ENCODE measurements at regions not wholly inside any gene's neighbourhood (a gene's known extent, or its start where the extent isn't known, plus 50 kb on each side); places are given as distances from the start of the nearest gene placed in this dataset.

- DNase-seq, result no peak
- intact Hi-C loops (cut with DNase I), result no loop called here
Measured at GRCh38 chr6:14858808-14859207, 387.1 kb upstream of the JARID2 start.

- intact Hi-C loops (cut with DNase I), result no loop called here
- DNase-seq, result no peak
Measured at GRCh38 chr6:14860774-14861173, 385.1 kb upstream of the JARID2 start.

- DNase-seq, result no peak
- intact Hi-C loops (cut with DNase I), result no loop called here
Measured at GRCh38 chr6:14861491-14861943, 384.4 kb upstream of the JARID2 start.

- intact Hi-C loops (cut with DNase I), result no loop called here
- DNase-seq, result no peak
Measured at GRCh38 chr6:14862845-14863244, 383.0 kb upstream of the JARID2 start.

DNA sequence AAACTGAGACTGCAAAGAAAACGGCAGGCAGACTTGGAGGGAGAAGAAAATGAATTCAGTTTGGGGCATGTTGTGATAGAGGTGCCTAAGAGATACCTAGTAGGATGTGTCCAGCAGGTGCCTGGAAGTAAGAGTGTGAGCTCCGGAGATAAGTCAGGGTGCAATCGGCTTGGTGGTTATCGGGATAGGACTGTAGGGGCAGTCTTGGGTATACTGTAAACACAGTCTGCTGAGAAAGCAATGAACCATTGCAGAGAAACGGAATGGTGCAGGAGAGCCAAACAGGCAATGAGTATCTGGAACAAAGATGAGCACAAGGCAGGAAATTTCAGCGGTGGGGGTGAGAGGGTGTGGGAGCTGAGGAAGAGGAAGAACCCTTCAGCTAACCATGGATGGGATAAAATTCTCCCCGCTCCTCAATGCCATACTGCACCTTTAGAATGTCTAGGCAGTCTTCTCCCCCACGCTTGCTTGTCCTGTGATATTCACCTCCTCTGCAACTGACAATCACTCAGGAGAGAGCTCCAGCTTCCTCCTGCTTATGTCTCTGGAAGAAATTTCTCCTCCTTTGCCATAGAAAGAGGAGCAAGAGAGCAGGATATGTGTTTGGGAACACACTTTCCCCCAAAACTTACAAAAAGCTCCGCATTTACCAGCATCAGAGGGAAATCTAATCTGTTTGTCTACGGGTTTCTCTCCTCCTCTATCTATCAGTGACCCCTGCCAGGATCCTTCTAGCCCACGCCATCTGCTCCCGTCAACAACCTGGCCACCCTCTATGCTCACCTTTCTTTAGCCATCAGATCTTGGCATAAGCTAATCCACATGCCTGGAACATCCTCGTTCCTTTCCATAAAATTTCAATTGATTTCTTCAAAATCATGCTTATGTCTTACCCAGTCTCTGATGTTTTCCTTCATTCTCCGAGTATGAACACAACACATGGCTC, 381.7 kb upstream of the JARID2 start:
- peak in 14 of 42 donors; percentile 5 to 64 (median 32) for DNase-seq
- intact Hi-C loops (cut with DNase I), result no loop called here

DNA sequence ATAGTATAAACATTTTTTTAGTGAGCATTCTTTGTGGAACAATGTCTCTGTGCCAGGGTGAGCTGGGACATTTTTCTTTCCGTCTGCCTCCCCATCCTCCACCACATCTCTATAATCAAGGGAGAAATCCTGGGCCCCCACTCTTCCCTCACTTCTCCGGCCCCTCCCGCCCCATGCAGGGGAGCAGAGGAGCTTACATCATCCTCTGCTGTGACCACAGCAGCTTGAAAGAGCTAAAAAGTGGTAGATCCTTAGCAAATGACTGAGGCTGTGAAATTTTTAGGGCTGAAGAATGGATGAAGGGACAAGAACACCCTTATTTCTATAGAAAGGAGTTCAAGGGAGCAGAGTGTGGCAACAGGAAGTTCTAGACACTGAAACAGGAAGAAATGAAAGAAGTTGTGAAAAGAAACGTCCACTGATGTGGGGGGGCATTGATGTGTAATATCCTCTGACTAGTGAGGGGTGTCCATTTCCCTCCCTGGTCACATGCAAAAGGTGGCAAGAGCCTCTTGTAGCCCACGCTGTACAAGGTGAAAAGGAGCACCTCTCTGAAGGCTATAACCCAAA, 380.3 kb upstream of the JARID2 start:
- intact Hi-C loops (cut with DNase I), result no loop called here
- DNase-seq, result no peak

DNA sequence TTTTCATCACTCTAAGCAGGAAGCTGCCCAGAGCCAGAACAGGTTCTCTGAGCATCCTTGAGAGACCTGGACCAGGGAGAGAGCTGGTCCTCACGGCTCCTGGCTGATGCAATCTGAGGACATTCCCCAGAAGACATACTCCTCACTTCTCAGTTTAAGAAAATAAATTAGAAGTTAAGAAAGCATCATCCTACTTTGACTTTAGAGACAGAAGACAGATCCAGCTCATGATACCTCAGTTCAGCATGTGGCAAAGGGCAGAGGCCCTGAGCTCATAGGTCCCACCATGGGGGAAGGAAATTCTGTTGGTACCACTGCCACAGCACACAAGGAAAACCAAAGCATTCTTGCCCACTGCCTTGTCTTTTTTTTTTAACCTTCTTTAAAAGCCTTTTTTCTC, 378.1 kb upstream of the JARID2 start:
- DNase-seq, result no peak
- intact Hi-C loops (cut with DNase I), result no loop called here

DNA sequence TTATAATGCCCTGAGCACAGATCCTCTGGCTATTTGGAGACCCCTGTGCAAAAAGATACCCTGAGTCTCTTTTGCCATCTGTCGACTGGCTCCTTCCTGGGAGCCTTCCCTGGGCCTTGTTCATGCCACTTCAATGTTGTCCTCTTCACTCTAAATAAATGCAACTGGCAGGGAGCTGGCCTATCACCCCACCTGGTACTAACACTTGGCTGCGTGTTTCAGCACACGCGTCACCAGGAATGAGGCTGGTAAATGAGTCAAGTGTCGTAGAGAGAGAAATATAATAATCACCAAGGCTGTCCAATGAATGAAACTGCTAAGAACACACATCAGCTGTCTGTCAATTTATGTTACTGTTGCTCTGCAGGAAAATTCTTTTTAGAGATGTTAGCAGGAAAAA, 374.6 kb upstream of the JARID2 start:
- DNase-seq, result no peak
- intact Hi-C loops (cut with DNase I), result no loop called here

- no peak for DNase-seq
- intact Hi-C loops (cut with DNase I), result no loop called here
Measured at GRCh38 chr6:14873101-14873500, 372.8 kb upstream of the JARID2 start.

GRCh38 chr6:14873781-14874441, 372.0 kb upstream of the JARID2 start:
- no peak for DNase-seq
- intact Hi-C loops (cut with DNase I), result no loop called here

DNA sequence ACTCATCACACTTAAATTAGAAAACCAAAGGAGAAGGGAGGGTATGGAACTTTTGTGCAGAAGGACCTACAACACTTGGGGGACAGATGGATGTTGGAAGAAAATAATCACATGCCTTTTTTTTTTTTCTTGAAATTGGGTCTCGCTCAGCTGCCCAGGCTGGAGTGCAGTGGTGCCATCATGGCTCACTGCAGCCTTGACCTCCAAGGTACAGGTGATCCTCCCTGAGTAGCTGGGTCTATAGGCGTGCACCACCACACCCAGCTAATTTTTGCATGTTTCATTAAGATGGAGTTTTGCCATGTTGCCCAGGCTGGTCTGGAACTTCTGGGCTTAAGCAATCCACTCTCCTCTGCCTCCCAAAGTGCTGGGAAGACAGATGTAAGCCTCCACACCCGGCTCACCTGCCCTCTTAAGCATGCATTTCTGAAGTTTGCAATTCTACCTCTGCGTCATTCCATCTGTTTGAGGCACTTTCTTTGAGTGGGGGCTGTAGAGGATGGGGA, 370.8 kb upstream of the JARID2 start:
- intact Hi-C loops (cut with DNase I), result no loop called here
- DNase-seq, result no peak

DNA sequence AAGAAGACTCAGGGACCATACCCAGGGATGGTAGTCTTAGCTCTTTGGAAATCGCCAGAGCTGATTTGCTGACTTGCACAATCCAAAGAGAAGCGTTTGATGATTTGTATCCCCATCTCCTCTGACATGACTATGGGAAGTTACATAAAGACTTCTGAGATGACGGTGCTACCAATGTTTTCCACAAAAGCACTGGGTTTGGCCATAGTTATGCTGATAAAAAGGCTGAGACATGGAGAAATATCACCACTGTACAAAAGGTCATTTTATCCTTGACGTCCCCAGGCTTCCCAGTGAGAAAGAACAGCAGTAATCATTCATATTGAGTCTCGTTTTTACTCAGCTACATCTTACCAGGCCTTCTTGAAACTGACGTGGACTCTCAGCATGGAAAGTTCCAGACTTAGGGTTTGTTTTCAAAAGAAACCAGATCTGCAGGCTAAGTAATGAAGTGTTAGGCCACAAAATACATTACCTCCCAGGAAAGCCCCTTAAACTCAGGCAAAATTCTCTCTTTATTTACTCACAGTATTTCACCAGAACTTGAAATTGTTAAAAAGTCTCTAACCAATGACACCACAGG, 370.3 kb upstream of the JARID2 start:
- intact Hi-C loops (cut with DNase I), result no loop called here
- no peak for DNase-seq

- intact Hi-C loops (cut with DNase I), result no loop called here
- no peak for DNase-seq
Measured at GRCh38 chr6:14876778-14877613, 368.9 kb upstream of the JARID2 start.

DNA sequence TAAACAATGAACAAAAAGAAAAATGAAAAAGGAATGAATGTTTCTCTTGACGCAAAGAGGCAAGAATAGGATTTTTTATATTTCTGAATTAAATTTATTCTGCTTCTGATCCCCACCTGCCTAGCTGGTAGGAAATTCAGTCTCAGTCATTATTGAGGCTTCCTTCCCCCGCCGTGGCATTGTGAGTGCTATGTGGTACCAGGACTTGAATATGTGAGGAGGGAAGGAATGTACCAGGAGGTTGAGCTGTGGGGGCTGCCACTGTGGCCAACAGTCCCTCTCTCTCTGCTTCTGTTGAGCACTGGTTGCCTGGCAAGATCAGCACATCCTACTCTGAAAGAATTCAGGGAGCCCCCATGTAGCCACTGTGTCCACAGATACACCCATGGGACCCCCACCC, 368.1 kb upstream of the JARID2 start:
- intact Hi-C loops (cut with DNase I), result no loop called here
- DNase-seq, result no peak

GRCh38 chr6:14880052-14880451, 365.8 kb upstream of the JARID2 start:
- DNase-seq, result peak in 17 of 42 donors; percentile 6 to 46 (median 25)
- intact Hi-C loops (cut with DNase I), result no loop called here

- no peak for DNase-seq
- intact Hi-C loops (cut with DNase I), result no loop called here
Measured at GRCh38 chr6:14880677-14881076, 365.2 kb upstream of the JARID2 start.

DNA sequence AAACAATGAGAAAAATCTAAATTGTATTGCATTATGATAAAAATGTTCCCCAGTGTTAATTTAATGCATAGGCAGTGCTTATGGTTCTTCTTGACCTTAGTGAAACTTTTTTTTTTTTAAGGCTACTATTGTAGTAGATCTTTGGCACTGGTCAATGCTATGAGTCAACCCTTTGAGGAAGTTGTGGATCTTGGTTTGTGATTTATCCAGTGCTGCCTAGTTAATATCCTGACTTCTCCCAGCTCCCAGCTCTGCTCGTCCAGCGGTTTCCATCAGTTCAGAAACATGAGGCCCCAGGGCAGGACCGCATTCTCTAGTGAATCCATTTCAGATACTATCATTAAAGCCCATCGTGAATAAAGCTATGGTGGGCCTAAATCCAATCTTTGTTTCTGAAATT, 364.5 kb upstream of the JARID2 start:
- intact Hi-C loops (cut with DNase I), result no loop called here
- DNase-seq, result no peak

GRCh38 chr6:14882394-14883026, 363.4 kb upstream of the JARID2 start:
- no peak for DNase-seq
- intact Hi-C loops (cut with DNase I), result no loop called here

All from head of caudate nucleus (tissue), 42 donors.